MCF 10A (cell line): ENCODE measurements at regions not wholly inside any gene's neighbourhood (a gene's known extent, or its start where the extent isn't known, plus 50 kb on each side); places are given as distances from the start of the nearest gene placed in this dataset.
"Not testable (repeated sequence)": the region's sequence is repeated elsewhere in the genome, so short reads cannot be mapped to it uniquely, and the experiment has no call there.

Experiments
- BruUV-seq: library from RNA; stranded (reverse); fragments of 400-500 nt; replicated peaks from 2 replicates; lab custom pipeline; 2021; lab: Mats Ljungman, UMichigan
- CTCF ChIA-PET: fragments of 300-600 bp; sonication (Branson Sonifier 250); formaldehyde crosslinking; extraction: SDS; loops from one replicate; lab custom pipeline; 2021; ENCODE audit warnings: antibody characterized with exemption, inconsistent platforms; lab: Yijun Ruan, JAX
- POLR2A ChIA-PET: fragments of 300-600, 350-650 bp; sonication (Branson Sonifier 250); formaldehyde crosslinking; extraction: SDS; loops from one replicate; lab custom pipeline; 2020; ENCODE audit warnings: antibody characterized with exemption, inconsistent platforms; lab: Yijun Ruan, JAX
- DNase-seq: peaks from one replicate; pipeline ENCODE4 v3.0.0-alpha.2; 2018; ENCODE audit not compliant: unreplicated experiment
- H3K27ac Mint-ChIP-seq: one replicate; pipeline ENCODE4 v1.8.0; 2022; ENCODE audit warnings: mild to moderate bottlenecking, low read depth, mixed read lengths; ENCODE audit not compliant: unreplicated experiment
- H3K27me3 Mint-ChIP-seq: one replicate; pipeline ENCODE4 v1.8.0; 2022; ENCODE audit warnings: mixed read lengths; ENCODE audit not compliant: insufficient read depth, unreplicated experiment
- H3K36me3 Mint-ChIP-seq: one replicate; pipeline ENCODE4 v1.8.0; 2022; ENCODE audit warnings: mild to moderate bottlenecking, moderate library complexity, mixed read lengths; ENCODE audit not compliant: insufficient read depth, unreplicated experiment
- H3K4me1 Mint-ChIP-seq: one replicate; pipeline ENCODE4 v1.8.0; 2022; ENCODE audit warnings: mixed read lengths; ENCODE audit not compliant: insufficient read depth, unreplicated experiment
- H3K4me3 Mint-ChIP-seq: one replicate; pipeline ENCODE4 v1.8.0; 2022; ENCODE audit warnings: mild to moderate bottlenecking, moderate library complexity, mixed read lengths; ENCODE audit not compliant: unreplicated experiment
- H3K9me3 Mint-ChIP-seq: one replicate; pipeline ENCODE4 v1.8.0; 2022; ENCODE audit warnings: mixed read lengths; ENCODE audit not compliant: unreplicated experiment
- intact Hi-C: fragments of 100-400 bp; cut with micrococcal nuclease; formaldehyde crosslinking; loops from 2 replicates; pipeline ENCODE4 v1.14.1; 2022
- TF ChIP-seq, protein P1 (sequence below): fragments of 200-600 bp; IDR thresholded peaks from one replicate; pipeline ENCODE4 v1.8.0; 2022; ENCODE audit warnings: antibody characterized with exemption, mild to moderate bottlenecking; ENCODE audit not compliant: unreplicated experiment

DNA sequence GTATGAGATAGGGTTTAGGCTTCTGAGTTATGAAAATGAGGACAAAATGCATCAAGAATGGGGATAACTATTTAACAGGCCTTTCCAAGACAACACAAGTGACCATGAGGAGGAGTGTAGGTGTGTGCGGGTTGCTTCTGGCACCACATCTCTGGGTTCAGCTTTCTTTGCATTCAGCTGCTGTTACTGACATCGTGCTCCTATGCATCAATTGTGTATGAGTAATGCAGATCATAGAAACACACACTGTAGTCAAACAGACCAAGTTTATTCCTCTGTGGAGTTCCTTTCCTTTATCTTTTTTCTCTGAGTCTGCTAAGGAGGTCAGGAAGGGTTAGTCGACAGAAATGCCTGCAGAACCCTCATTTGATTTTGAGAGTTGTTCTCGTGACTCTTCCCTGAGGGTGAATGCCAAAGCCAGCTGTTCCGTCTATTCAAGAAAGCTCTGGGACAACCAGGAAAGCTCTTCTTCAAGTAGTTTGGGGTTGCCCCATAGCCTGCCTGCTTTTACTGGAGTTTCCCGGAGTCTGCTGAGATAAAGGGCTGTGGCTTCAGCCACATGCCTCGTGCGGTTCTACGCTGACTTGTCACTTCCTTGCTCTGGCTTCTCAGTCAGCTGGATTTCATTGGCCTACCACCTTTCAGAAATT, 136.7 kb upstream of the TLE3 start:
- H3K27me3 Mint-ChIP-seq: no peaks in the 10 kb centered on the region
- no TSS peak for BruUV-seq
- H3K36me3 Mint-ChIP-seq: no peaks in the 10 kb centered on the region
- DNase-seq: no peak
- ChIA-PET CTCF (interaction anchor here (0.5 to 0.9 kb wide), 2 partner anchors 72 to 251 kb away, joined by 3 read pairs; no protein-coding TSS in a partner anchor), POLR2A (interaction anchor here (0.6 to 0.8 kb wide), 3 partner anchors 36 to 76 kb away, joined by 3 read pairs; no protein-coding TSS in a partner anchor)
- peaks cover 25% of the 10 kb centered on the region for H3K9me3 Mint-ChIP-seq
- no peak overlapping the region for H3K4me3 Mint-ChIP-seq
- peaks cover 23% of the 10 kb centered on the region for H3K4me1 Mint-ChIP-seq
- intact Hi-C loops: no loop called here
- H3K27ac Mint-ChIP-seq: no peak overlapping the region
- TF ChIP-seq, protein P1, sequence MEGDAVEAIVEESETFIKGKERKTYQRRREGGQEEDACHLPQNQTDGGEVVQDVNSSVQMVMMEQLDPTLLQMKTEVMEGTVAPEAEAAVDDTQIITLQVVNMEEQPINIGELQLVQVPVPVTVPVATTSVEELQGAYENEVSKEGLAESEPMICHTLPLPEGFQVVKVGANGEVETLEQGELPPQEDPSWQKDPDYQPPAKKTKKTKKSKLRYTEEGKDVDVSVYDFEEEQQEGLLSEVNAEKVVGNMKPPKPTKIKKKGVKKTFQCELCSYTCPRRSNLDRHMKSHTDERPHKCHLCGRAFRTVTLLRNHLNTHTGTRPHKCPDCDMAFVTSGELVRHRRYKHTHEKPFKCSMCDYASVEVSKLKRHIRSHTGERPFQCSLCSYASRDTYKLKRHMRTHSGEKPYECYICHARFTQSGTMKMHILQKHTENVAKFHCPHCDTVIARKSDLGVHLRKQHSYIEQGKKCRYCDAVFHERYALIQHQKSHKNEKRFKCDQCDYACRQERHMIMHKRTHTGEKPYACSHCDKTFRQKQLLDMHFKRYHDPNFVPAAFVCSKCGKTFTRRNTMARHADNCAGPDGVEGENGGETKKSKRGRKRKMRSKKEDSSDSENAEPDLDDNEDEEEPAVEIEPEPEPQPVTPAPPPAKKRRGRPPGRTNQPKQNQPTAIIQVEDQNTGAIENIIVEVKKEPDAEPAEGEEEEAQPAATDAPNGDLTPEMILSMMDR: no peak

DNA sequence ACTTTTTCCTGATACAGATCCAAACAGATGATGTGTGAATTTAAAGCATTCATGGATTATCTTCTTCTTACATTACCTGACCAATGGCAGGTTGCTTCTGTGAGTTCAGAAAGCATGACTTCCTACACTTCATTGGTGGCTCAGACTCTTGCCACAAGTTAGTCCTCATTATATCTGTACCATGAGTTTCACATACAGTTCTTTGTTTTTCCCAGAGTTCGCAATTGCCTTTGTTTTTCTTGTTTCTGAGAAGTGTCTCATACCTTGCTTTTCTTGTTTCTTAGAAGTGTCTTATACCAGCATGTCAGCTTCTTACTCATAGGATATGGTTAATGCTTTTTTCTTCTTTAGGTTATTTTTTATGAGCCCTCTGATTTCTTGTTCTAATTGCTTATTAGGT, 133.8 kb upstream of the TLE3 start:
- H3K36me3 Mint-ChIP-seq: no peaks in the 10 kb centered on the region
- BruUV-seq: no TSS peak
- DNase-seq: no peak
- peaks cover 5% of the 10 kb centered on the region for H3K4me1 Mint-ChIP-seq
- no peak overlapping the region for H3K27ac Mint-ChIP-seq
- intact Hi-C loops: no loop called here
- ChIA-PET CTCF (no interaction called here), POLR2A (no interaction called here)
- no peak overlapping the region for H3K4me3 Mint-ChIP-seq
- TF ChIP-seq, protein P1: no peak
- H3K27me3 Mint-ChIP-seq: no peaks in the 10 kb centered on the region
- peaks cover 28% of the 10 kb centered on the region for H3K9me3 Mint-ChIP-seq

DNA sequence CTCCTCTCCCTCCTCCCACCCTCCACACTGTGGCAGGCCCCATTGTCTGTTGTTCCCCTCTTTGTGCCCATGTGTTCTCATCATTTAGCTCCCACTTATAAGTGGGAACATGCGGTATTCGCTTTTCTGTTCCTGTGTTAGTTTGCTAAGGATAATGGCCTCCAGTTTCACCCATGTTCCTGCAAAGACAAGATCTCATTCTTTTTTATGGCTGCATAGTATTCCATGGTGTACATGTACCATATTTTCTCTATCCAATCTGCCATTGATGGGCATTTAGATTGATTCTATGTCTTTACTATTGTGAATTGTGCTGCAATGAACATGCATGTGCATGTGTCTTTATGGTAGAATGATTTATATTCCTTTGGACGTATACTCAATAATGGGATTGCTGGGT, 130.2 kb upstream of the TLE3 start:
- CTCF ChIA-PET, BruUV-seq, H3K27me3 Mint-ChIP-seq, H3K4me1 Mint-ChIP-seq, H3K4me3 Mint-ChIP-seq, H3K27ac Mint-ChIP-seq, POLR2A ChIA-PET, DNase-seq, intact Hi-C loops, H3K36me3 Mint-ChIP-seq: not testable (repeated sequence)
- H3K9me3 Mint-ChIP-seq: peaks cover 28% of the 10 kb centered on the region

DNA sequence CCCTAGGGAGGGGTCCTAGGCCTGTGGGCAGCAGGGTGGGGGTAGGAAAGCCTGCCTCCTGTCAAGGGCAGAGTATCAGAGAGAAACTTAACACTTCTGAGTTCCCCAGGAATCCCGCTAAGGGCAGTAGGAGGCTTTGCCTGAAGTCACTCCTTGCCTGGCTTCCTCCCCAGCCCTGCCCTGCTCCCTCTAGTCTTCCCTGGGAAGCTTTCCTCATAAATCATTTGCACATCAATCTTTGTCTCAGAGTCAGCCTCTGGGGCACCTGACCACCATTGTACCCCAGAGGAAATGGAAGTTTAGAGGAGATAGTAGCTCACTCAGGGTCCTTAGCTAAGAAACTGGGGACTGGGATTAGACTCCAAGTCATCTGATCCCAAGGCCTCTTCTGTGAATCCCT, 129.4 kb upstream of the TLE3 start:
- Mint-ChIP-seq H3K27ac (no peak overlapping the region), H3K27me3 (no peaks in the 10 kb centered on the region), H3K4me3 (no peak overlapping the region), H3K4me1 (no peaks in the 10 kb centered on the region), H3K36me3 (no peaks in the 10 kb centered on the region), H3K9me3 (peaks cover 21% of the 10 kb centered on the region)
- POLR2A ChIA-PET: interaction anchor here (0.6 to 0.9 kb wide), 3 partner anchors 11 to 78 kb away, joined by 3 to 4 read pairs (median 3); no protein-coding TSS in a partner anchor
- CTCF ChIA-PET: interaction anchor here (0.6 kb wide), 1 partner anchor 439 kb away, joined by 4 read pairs; no protein-coding TSS in a partner anchor
- intact Hi-C loops: no loop called here
- TF ChIP-seq, protein P1: no peak
- no TSS peak for BruUV-seq
- DNase-seq: no peak
